HT-29 (cell line): ENCODE measurements at regions not wholly inside any gene's neighbourhood (a gene's known extent, or its start where the extent isn't known, plus 50 kb on each side); places are given as distances from the start of the nearest gene placed in this dataset.

Experiments
- DNase-seq: peaks from one replicate; pipeline ENCODE4 v3.0.0-alpha.2; 2015; ENCODE audit warnings: low spot score

DNA sequence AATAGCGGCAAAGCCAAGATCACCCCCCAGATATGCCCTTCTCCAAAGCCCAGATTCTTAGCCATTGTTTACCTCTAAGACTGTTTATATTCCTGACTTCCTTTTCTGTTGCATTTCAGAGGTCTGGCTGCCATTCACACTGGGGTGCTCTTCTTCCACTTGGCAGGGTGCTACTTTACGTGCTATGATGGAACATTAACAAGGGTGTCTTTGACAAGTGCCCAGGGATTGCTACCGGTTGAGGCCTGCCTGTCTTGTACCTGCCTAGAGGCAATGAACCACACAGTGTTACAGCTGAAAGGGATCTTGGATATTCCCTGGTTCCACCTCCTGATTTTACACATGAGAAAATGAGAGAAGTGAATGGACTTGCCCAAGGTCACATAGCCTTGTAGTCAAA lies 352.1 kb upstream of the KIF2A start:
- no peak for DNase-seq

DNA sequence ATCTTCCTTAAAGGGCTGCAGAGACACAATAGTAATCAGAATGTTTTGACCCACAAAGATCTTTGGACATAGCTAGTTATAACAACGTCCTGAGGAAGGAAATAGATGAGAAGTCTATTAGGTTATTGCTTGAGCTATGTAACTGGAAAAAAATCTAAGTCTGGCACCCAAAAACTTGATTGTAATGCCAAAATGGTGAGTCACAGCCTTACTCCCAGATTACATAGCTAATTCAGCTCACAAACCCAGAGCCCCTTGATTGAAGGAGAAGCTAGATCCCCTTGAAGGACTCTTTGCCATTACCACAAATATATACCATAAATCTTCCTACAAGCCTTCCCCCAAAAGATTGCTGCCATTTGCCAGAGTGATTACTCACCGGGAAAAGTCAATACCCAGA lies 341.8 kb upstream of the KIF2A start:
- DNase-seq = no peak

DNA sequence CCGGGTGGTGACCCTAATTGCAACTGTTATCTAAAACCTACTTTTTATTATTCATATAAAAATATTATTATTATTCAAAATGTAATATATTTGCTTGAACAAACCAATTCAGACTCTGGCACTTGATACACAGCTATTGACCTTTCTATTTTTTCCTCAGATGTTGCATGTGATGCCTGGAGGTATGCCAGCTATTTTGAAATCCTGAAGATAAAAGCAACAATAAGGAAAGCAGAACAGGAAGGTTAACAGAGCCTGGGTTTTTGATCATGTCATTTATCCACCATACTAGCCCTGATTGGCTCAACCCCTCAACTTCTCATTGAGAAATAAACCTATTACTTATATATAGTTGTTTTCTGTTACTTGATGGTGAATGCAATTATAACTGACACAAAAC lies 340.9 kb upstream of the KIF2A start:
- DNase-seq = no peak

DNA sequence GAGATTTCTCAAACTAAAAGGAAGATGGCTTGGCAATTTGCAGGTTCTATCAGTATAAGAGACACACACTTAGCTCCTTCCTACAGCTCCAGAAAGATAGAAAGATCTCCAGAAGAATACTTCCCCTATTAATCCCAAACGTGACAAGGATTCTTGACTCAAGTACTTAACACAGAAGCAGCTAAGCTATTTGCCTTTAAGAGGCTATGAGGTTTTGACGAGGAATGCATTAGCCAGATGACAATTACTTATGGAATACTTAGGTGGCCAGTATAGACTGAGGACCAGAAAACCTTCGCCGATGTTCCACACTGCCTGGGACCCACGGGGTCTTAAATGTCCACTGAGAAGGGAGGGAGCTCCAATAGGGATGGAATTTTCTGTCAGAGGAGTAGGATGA lies 340.5 kb upstream of the KIF2A start:
- no peak for DNase-seq

DNA sequence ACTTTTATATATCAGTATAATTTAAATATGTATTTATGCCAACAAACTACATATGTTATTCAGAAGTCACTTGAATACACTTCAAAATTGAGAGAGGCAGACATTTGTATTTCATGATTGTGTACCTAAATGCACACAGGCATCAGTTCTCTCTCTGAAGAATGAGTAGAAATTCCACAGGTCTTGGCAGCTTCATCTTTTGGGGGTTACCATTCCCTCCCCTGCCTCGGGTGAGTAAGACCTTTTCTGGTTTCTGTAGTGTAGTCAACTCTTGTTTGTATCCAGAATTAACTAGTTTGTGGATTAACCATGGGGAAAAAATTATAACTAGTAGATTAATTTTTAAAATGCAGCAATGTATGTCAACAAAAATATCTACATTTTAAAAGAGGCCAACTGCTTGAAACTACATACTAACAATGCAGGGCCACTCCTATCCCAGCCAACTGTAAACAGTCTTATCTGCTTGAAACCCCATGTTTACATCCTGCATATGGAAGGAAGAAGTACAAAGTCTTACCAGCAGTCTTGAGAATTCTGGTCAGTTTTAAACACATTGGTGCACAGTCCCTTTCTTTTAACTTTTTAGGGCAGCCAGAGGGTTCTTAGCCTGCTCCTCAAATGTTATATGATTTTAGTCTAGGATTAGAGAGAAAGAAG lies 339.6 kb upstream of the KIF2A start:
- DNase-seq = no peak

DNA sequence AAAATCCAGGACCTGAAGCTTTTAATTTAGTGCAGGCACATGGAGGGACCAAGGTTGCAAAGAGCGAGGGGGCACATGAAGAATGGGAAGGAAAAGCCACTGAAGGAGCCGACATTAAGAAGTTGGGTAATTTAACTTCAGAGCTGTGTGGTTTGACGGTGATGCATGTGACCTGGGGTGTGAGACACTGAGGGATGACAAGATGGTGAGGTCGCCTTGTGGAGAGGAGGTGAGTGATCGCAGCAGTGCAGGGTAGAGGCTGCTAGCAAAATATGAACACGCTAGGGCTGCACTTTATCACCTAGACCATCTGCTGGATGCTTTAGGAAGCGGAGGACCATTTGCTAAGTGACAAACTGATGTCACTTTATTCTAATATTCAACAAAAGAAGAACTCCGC lies 339.0 kb upstream of the KIF2A start:
- DNase-seq = no peak

DNA sequence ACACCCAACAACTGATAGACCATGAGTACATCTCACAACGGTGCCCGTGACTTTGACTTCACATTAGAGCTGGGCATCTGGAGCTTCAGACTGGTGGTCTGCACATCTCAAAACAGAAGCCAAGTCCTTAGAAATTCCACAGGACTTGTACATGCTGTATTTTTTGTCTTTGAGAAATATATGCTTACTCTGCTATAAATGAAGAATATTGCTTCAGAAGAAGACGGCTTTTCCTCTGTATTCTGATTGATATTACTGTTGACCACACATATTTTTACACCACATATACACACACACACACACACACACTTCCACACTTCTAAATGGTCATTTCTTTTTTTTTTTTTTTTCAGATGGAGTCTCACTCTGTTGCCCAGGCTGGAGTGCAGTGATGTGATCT lies 338.3 kb upstream of the KIF2A start:
- DNase-seq = no peak

DNA sequence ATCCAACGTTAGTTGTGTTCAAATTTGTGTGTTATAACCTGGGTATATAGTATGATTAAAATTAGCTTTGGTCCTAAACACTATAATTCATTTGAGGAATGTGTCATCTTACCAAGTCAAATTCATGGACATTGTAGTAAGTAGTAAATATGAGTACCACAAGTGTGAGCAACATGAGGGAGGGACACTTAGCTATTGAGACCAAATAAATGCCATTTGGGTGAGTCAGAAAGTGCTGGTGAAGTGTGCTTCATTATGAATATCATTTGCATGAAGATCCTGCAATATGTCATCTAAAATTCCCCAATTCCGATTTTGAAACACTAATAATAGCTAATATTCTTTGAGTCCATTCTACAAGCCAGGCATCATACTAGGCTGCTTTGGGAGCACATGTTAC lies 336.7 kb upstream of the KIF2A start:
- DNase-seq = no peak

DNA sequence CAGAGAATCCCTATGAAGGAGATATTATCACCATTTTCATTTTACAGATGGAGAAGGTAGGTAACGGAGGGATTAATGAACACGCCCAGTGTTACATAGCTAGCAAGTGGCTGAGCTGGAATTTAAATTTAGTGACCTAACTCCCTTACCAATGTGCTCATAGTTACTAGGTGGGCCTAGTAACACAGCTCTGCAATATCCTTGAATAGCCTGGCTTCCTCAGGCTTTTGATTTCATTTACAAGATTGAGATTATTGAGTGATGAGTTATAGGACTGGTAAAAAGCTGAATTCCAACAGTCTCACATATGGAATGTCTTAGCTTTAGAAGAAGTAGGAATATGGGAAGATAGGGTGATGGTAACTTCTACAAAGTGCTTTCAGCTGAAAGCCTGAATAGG lies 336.3 kb upstream of the KIF2A start:
- DNase-seq = no peak

DNA sequence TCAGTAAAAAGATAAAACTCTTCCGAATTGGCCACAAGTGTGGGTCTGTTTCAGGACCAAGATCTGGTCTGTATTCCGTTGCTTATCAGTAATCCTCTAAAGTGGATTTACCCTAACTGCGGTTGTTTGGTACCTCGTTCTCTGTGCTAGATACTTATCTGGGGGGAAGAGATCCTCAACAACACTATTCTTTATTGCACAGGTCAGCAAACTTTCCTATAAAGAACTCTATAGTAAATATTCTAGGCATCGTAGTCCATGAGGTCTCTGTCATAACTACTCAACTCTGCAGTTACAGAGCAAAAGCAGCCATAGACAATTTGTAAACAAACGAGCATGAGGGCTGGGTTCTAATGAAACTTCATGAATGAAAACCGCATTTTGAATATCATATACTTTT lies 335.8 kb upstream of the KIF2A start:
- DNase-seq = no peak

DNA sequence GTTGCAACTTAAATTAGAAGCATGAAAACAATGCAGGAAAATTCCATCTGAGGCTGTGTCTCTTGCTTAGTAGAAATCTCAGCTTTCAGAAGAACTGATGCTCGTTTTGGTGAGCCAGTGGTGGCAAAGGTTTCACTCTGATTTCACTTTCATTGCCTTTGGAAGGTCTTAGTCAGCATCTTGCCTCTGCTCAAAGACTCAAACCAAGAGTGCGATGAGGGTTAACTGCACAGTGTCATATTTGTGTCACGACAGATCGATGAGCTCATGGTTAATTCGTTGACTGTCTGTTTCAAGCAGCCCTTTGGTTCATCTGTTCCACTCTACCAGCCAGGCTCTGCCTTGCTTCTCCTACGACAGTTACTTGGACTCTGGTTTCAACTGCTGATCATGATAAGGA lies 331.3 kb upstream of the KIF2A start:
- DNase-seq = no peak

DNA sequence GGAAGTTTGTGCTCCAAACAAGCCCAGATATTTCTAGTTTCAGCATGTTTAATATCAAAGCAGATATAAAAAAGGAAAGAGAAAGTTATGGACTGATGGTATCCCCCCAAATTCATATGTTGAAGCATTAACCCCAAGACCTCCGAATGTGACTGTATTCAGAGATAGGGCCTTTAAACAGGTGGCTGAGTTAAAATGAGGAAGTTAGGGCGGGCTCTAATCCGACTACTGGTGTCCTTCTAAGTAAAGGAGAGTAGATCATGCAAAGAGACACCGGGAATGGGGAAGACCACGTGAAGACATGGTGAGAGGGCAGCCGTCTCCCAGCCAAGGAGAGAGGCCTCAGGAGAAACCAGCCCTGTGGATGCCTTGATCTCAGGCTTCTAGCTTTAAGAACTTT lies 324.1 kb upstream of the KIF2A start:
- DNase-seq = no peak

DNA sequence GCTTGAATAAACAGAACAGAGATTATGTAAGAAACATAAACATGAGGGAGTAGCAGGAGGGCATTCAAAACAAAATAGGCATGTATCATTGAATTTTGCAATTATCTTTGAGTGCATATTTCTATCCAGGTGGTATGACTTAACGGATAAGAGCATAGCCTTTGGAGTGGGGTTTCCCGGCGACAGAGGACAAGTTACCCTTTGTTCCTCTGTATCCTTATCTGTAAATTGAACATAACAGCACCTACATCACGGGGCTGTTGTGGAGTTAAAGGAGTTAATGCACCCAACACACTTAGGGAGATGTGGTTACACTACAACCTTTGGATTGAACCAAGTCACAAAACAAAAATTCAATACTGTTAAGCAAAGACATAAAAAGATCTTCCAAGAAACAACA lies 314.6 kb upstream of the KIF2A start:
- DNase-seq = no peak

DNA sequence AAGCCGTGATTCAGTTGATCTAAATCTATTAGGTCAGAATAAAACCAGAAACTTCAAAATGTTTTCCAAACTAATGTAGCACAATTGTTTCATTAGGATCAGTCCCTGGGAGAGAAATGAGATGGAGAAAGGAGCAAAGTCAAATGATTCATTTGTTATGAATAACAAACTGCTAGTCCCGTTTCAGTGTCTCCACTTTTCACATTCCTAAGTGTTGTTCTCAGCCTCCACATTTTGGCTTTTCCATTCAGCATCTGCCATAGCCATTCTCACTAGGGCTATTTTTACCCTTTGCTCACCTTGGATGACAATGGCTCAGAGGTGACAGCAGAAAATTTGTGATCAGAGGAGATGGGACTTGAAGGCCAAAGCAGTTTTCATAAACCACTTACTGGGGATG lies 314.1 kb upstream of the KIF2A start:
- DNase-seq = no peak

DNA sequence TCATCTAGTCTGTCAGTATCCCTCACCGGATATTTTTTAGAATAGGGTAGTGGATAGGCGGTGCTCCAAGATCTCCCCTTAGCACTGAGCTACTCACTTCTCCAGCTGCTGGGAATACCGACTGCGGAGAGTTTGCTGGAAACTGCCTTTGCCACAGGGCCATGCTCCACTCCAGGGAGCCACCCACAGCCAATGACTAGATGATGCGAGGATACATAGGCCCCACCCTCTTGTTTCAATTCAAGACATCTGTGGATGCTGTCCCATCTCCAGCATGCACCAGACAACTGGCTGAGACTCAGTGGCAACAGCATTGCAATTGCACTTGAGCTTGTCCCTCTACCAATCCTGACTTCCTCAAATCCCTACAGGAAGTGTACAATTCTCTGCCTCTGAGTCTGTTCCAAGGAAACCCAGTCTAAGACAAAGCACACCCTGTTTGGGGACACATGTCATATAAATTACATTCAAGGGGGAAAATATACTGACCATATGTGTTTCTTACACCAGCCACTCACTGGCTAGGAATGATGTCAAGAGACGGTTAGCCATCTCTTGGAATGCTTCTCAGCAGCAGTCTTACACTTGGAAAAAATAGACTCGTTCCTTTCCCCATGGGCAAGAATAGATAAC lies 312.6 kb upstream of the KIF2A start:
- no peak for DNase-seq

DNA sequence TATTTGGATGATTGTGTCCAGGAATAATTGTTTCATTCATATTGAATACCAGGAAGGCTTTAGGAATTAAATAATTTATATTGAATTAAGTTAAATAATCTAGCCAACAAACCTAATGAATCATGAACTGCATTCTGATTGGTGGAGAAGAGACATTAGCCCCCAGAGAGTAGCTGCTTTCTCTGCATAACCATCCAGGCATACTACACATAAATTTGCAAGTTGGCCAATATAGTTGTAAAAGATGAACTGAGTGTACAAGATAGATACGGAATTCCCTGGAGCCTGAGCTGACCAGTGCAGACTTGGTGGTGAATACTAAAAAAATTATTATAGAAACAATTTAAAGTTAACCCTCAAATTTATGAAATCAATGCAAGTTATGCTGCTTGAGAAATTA lies 311.8 kb upstream of the KIF2A start:
- DNase-seq = no peak

DNA sequence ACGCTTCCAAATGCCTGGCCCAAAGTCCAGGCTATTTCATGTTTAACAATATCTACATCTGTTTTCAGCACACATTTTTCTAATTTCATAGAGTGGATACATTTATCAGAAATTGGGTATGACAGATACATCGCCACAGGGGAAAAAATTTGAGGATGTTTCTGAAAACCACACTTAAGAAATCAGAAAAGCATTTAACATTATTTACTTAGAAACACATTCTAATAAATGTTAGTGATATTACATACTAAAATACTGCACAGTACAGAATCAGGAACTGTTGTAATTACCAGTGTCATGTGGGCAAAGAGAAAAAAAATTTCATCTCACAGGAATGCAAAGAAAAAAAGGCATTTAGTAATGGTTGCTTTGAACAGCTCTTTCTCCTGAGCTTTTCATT lies 310.5 kb upstream of the KIF2A start:
- DNase-seq = no peak

DNA sequence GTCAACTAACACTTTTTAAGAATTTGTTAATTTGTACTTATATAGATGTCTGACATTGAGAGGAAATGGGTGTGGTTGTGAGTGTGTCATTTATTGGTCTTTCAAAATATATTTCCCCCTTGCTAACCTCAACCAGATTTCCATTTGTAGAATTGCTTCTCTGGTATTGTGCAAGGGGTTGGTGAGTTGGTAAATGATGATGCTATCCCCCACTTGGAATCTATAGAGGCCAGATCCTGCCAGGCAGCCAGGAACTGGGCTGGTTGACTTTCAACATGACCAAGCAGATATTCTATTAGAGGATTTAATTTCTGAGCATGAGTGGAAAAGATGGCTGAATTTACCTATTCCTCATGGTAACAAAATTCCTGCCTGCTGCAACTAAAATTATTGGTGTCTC lies 306.6 kb upstream of the KIF2A start:
- no peak for DNase-seq

DNA sequence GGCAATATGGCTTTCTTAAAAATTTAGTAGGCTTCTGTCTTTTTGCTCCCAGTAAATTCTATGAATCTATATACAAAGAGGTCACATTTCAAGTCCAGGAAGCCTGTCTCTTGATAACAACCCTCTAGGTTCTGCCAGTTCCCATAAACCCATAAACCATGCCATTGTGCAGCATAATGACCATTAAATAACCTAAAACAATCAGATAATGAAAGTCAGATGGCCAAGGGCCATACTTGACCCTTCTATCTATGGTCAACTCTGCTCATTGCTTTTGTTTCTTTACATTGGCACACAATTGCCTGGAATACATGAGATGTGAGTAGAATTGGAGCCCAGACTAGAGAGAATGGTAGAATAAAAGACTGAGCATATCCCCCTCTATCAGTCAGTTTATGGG lies 305.4 kb upstream of the KIF2A start:
- no peak for DNase-seq

DNA sequence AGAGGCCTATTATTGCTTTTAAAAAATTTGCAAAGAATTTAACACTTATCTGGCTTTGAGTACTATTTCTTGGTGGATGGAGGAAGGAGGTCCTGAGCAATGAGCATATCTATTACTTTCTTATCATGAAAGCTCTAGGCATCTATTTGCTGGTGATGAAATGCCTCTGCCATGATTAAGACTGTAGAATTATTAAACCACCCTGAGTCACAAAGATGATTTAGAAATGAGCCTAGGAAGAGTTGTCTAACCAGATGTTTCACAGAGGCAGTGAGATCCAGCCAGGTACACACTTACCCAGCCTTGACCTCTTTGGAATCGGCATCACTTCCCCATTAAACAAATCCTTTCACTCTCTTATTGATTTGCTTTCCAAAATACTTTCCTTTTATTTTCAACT lies 304.4 kb upstream of the KIF2A start:
- DNase-seq = no peak

DNA sequence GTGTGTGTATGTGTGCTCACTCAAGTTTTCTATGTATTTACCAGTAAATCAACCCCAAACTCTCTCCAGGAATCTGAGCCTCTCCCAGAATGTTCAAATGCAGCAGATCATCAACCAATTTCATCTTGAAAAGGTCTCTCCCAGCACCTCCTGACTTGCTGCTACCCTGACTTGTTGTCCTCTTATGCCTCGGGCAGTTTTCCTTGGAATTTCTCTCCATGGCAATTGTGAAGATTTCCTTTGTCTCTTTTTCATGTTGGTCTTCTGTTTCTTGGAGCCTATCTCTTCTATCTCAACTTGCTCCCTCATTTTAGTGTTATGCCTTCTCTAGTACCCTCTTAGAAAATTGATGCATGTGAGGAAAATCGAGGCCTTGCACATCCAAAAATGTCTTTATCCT lies 303.6 kb upstream of the KIF2A start:
- no peak for DNase-seq

DNA sequence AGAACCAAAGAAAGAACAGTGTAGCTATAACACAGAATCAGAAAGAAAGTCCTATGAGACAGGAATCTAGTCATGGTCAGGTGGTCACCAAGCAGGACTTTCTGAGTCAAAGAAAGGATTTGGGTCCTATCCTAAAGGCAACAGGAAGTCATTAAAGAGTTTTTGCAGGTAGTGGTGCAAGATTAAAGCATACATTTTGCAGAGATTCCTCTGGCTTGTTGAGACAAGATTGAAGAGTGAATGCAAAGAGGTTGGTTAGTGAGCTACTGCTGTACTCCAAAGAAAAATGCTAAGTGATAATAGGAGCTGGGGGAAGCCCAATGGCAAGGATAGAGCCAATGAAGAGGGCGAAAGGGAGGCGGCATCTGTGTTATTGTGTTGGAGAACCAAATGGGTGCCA lies 300.5 kb upstream of the KIF2A start:
- no peak for DNase-seq

DNA sequence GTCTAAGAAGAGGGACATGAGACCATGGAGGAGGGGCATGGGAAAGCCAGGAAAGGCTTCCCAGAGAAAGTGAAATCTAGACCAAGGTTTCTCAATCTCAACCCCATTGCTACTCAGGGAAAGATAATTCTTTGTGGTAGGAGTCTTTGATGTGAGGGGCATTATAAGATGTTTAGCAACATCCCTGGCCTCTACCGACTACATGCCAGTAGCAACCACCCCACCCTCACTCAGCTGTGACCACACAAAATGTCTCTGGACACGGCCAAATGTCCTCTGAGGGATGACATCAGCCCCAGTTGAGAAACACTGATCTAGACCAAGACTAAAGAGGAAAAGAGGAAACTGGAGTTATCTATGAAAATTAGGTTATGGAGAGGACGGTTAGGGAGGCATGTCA lies 298.5 kb upstream of the KIF2A start:
- no peak for DNase-seq

DNA sequence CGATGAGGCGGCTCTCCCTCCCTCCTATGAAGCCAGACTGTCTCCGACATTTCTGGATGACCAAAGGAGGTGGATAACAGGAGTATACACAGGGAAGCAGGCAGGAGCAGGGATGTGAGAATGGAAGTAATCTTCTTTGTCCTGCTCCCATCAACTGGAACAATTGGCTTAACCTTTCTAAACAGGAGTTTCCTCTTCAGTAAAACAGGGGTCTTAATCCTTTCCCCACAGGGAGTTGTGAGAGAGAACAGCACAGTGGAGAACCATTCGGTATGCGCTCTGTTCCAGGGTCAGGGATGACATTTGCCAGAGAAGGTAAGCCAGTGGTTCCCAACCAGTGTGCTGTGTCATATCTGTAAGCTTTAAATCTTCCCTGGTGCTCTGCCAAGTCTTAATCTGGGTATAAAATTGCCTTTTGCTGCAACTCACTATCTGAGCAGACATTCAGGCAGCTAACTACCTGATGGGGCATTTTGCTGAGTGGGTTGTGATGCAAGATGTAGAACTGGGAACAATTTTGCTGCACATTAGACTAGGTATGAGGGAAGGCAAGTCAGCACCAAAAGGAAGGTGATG lies 294.8 kb upstream of the KIF2A start:
- DNase-seq = no peak
